HEK293 (cell line): ENCODE measurements at regions not wholly inside any gene's neighbourhood (a gene's known extent, or its start where the extent isn't known, plus 50 kb on each side); places are given as distances from the start of the nearest gene placed in this dataset.

Experiments used
- CTCF ChIA-PET: fragments of 350-600 bp; formaldehyde crosslinking; extraction: SDS; loops from one replicate; lab custom pipeline; 2021; ENCODE audit warnings: antibody characterized with exemption; lab: Yijun Ruan, JAX
- POLR2A ChIA-PET: fragments of 300-600 bp; formaldehyde crosslinking; extraction: SDS; loops from one replicate; lab custom pipeline; 2020; ENCODE audit warnings: antibody characterized with exemption, inconsistent platforms; lab: Yijun Ruan, JAX
- H3K27ac ChIP-seq: fragments of 200-500 bp; sonication (Bioruptor generic); 2 replicates; pipeline ENCODE4 v1.5.1; 2014; ENCODE audit warnings: low read depth, low read length, control low read depth, inconsistent platforms; ENCODE audit errors: extremely low read depth
- H3K36me3 ChIP-seq, 2 experiments: fragments of 200-500 bp in 1 of 2; sonication (Bioruptor generic) in 1 of 2; 1 replicate in 1 of 2; 2 replicates in 1 of 2; pipeline ENCODE4 v1.5.1; 2014 to 2017; ENCODE audit warnings: inconsistent platforms in 2 of 2, low read length in 2 of 2; ENCODE audit not compliant: control insufficient read depth in 2 of 2, insufficient read depth in 1 of 2
- H3K4me1 ChIP-seq: fragments of 200-500 bp; sonication (Bioruptor generic); 2 replicates; pipeline ENCODE4 v1.5.1; 2014; ENCODE audit warnings: mild to moderate bottlenecking, low read length, inconsistent platforms; ENCODE audit not compliant: control insufficient read depth, insufficient read depth
- H3K4me3 ChIP-seq: 2 replicates; pipeline ENCODE4 v1.5.1; 2011; ENCODE audit warnings: low read depth, mild to moderate bottlenecking, control low read depth, low read length, moderate library complexity
- H3K9me3 ChIP-seq: fragments of 200-500 bp; sonication (Bioruptor generic); 2 replicates; pipeline ENCODE4 v1.5.1; 2014; ENCODE audit warnings: low read depth, low read length, inconsistent platforms; ENCODE audit not compliant: control insufficient read depth, insufficient read depth
- EGR2 ChIP-seq: fragments of 450-650 bp; formaldehyde crosslinking; IDR thresholded peaks from 2 replicates; pipeline ENCODE4 v1.5.1; 2016; ENCODE audit warnings: low read depth, missing biosample characterization, missing genetic modification characterization
- GFI1B ChIP-seq: fragments of 450-650 bp; formaldehyde crosslinking; IDR thresholded peaks from 2 replicates; pipeline ENCODE4 v1.5.1; 2016; ENCODE audit warnings: missing biosample characterization, missing genetic modification characterization
- REPIN1 ChIP-seq: fragments of 450-650 bp; formaldehyde crosslinking; IDR thresholded peaks from 2 replicates; pipeline ENCODE4 v1.5.1; 2017; ENCODE audit warnings: missing biosample characterization, missing genetic modification characterization, low read depth
- ZFP69B ChIP-seq: fragments of 450-650 bp; formaldehyde crosslinking; IDR thresholded peaks from 2 replicates; pipeline ENCODE4 v1.5.1; 2016; ENCODE audit warnings: missing biosample characterization, missing genetic modification characterization
- ZIC2 ChIP-seq: fragments of 450-650 bp; formaldehyde crosslinking; IDR thresholded peaks from 2 replicates; pipeline ENCODE4 v1.5.1; 2016; ENCODE audit warnings: missing biosample characterization, missing genetic modification characterization
- ZNF174 ChIP-seq: fragments of 450-650 bp; formaldehyde crosslinking; IDR thresholded peaks from 2 replicates; pipeline ENCODE4 v1.5.0; 2017; ENCODE audit warnings: missing biosample characterization, mild to moderate bottlenecking, missing genetic modification characterization
- ZNF214 ChIP-seq: fragments of 450-650 bp; formaldehyde crosslinking; IDR thresholded peaks from 2 replicates; pipeline ENCODE4 v1.5.1; 2017; ENCODE audit warnings: missing biosample characterization, mild to moderate bottlenecking, missing genetic modification characterization, borderline replicate concordance
- ZNF239 ChIP-seq: fragments of 450-650 bp; formaldehyde crosslinking; IDR thresholded peaks from 2 replicates; pipeline ENCODE4 v1.5.1; 2016; ENCODE audit warnings: missing biosample characterization, missing genetic modification characterization
- ZNF24 ChIP-seq: fragments of 450-650 bp; formaldehyde crosslinking; IDR thresholded peaks from 2 replicates; pipeline ENCODE4 v1.5.1; 2016; ENCODE audit warnings: missing biosample characterization, missing genetic modification characterization
- ZNF266 ChIP-seq: fragments of 450-650 bp; formaldehyde crosslinking; IDR thresholded peaks from 2 replicates; pipeline ENCODE4 v1.5.1; 2016; ENCODE audit warnings: missing biosample characterization, missing genetic modification characterization, low read depth
- ZNF404 ChIP-seq: fragments of 450-650 bp; formaldehyde crosslinking; IDR thresholded peaks from 2 replicates; pipeline ENCODE4 v1.5.1; 2017; ENCODE audit warnings: missing biosample characterization, missing genetic modification characterization
- ZNF416 ChIP-seq: fragments of 450-650 bp; formaldehyde crosslinking; IDR thresholded peaks from 2 replicates; pipeline ENCODE4 v1.5.1; 2016; ENCODE audit warnings: missing biosample characterization, missing genetic modification characterization
- ZNF426 ChIP-seq: fragments of 450-650 bp; formaldehyde crosslinking; IDR thresholded peaks from 2 replicates; pipeline ENCODE4 v1.5.1; 2017; ENCODE audit warnings: missing biosample characterization, missing genetic modification characterization, mild to moderate bottlenecking, inconsistent platforms, moderate library complexity
- ZNF670 ChIP-seq: fragments of 450-650 bp; formaldehyde crosslinking; IDR thresholded peaks from 2 replicates; pipeline ENCODE4 v1.5.1; 2016; ENCODE audit warnings: missing biosample characterization, missing genetic modification characterization, low read depth
- TF ChIP-seq, protein P1 (sequence below): fragments of 450-650 bp; formaldehyde crosslinking; conservative IDR thresholded peaks from 2 replicates; pipeline ENCODE4 v1.5.1; 2016; ENCODE audit warnings: low read depth, missing biosample characterization, missing genetic modification characterization
- TF ChIP-seq, protein P2 (sequence below): fragments of 450-650 bp; formaldehyde crosslinking; IDR thresholded peaks from 2 replicates; pipeline ENCODE4 v1.5.1; 2017; ENCODE audit warnings: missing biosample characterization, missing genetic modification characterization
- TF ChIP-seq, protein P3 (sequence below): fragments of 450-650 bp; IDR thresholded peaks from 2 replicates; pipeline ENCODE4 v1.5.1; 2018; ENCODE audit warnings: missing biosample characterization, mild to moderate bottlenecking, missing genetic modification characterization
- TF ChIP-seq, protein P4 (sequence below): fragments of 450-650 bp; formaldehyde crosslinking; conservative IDR thresholded peaks from 2 replicates; pipeline ENCODE4 v1.5.1; 2016; ENCODE audit warnings: low read depth, missing biosample characterization, missing genetic modification characterization
- TF ChIP-seq, protein P5 (sequence below): fragments of 450-650 bp; formaldehyde crosslinking; IDR thresholded peaks from 2 replicates; pipeline ENCODE4 v1.5.0; 2017; ENCODE audit warnings: missing biosample characterization, missing genetic modification characterization, borderline replicate concordance

DNA sequence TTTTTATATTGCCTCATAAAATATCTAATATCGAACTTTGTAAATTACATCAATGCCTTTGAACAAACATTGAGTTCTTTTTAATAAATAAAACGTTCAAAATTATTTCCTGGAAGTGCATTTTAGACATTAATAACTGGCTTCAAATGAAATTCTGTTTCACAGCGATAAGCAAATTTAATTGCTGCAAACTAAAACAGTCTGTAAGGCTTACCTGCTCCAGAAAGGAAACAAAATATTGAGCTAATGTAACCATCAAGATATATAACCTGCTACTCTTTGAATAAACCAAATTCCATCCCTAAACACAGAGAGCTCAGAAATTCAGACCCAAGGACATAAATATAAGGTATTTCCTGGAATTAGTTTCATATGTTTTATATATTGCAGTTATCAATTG lies 651.3 kb downstream of the MED13L start (continued):
- TF ChIP-seq, protein P1, sequence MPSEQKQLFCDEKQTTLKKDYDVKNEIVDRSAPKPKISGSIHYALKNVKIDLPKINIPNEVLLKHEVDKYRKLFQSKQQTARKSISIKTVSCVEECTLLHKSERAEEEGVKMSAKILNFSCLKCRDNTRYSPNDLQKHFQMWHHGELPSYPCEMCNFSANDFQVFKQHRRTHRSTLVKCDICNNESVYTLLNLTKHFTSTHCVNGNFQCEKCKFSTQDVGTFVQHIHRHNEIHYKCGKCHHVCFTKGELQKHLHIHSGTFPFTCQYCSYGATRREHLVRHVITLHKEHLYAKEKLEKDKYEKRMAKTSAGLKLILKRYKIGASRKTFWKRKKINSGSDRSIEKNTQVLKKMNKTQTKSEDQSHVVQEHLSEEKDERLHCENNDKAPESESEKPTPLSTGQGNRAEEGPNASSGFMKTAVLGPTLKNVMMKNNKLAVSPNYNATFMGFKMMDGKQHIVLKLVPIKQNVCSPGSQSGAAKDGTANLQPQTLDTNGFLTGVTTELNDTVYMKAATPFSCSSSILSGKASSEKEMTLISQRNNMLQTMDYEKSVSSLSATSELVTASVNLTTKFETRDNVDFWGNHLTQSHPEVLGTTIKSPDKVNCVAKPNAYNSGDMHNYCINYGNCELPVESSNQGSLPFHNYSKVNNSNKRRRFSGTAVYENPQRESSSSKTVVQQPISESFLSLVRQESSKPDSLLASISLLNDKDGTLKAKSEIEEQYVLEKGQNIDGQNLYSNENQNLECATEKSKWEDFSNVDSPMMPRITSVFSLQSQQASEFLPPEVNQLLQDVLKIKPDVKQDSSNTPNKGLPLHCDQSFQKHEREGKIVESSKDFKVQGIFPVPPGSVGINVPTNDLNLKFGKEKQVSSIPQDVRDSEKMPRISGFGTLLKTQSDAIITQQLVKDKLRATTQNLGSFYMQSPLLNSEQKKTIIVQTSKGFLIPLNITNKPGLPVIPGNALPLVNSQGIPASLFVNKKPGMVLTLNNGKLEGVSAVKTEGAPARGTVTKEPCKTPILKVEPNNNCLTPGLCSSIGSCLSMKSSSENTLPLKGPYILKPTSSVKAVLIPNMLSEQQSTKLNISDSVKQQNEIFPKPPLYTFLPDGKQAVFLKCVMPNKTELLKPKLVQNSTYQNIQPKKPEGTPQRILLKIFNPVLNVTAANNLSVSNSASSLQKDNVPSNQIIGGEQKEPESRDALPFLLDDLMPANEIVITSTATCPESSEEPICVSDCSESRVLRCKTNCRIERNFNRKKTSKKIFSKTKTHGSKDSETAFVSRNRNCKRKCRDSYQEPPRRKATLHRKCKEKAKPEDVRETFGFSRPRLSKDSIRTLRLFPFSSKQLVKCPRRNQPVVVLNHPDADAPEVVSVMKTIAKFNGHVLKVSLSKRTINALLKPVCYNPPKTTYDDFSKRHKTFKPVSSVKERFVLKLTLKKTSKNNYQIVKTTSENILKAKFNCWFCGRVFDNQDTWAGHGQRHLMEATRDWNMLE (tag by site-specific recombination), result no peak

DNA sequence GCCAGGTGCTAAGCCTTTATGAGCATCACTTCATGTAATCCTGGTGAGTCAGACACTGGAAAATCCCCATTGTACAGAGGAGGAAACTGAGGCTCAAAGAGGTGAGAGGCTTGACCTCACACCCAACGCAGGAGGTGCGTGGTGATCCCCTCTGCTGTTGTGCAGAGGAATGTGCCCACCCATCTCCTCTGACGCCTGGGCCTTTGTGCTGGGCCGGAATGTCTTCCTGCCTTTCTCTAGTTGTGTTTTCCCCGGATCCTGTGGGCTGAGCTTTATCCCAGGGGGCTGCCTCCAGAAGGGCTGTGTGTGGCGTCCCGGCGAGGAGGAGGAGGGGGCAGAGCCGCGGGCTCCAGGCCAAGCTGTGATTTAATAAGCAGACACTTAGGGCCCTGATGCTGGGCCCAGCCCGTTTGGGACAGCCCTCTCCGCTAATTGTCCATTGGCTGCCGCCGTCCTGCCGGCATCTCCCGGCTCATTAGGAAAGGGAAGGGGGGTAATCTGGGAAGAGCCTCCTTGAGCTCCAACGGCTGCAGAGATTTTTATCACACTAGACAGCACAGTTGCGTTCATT lies 653.6 kb downstream of the MED13L start:
- ChIA-PET CTCF (no interaction called here), POLR2A (no interaction called here)
- no peaks in the 10 kb centered on the region for H3K9me3 ChIP-seq
- H3K4me3 ChIP-seq, result no peak overlapping the region
- H3K4me1 ChIP-seq, result no peaks in the 10 kb centered on the region
- H3K36me3 ChIP-seq, result no peaks in the 10 kb centered on the region
- no peak overlapping the region for H3K27ac ChIP-seq
- TF ChIP-seq GFI1B (tag by site-specific recombination) (no peak), ZNF266 (tag by site-specific recombination) (no peak), ZNF174 (tag by site-specific recombination) (no peak), ZIC2 (tag by site-specific recombination) (no peak)
- TF ChIP-seq, protein P2, sequence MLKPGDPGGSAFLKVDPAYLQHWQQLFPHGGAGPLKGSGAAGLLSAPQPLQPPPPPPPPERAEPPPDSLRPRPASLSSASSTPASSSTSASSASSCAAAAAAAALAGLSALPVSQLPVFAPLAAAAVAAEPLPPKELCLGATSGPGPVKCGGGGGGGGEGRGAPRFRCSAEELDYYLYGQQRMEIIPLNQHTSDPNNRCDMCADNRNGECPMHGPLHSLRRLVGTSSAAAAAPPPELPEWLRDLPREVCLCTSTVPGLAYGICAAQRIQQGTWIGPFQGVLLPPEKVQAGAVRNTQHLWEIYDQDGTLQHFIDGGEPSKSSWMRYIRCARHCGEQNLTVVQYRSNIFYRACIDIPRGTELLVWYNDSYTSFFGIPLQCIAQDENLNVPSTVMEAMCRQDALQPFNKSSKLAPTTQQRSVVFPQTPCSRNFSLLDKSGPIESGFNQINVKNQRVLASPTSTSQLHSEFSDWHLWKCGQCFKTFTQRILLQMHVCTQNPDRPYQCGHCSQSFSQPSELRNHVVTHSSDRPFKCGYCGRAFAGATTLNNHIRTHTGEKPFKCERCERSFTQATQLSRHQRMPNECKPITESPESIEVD (tag by site-specific recombination), result no peak

DNA sequence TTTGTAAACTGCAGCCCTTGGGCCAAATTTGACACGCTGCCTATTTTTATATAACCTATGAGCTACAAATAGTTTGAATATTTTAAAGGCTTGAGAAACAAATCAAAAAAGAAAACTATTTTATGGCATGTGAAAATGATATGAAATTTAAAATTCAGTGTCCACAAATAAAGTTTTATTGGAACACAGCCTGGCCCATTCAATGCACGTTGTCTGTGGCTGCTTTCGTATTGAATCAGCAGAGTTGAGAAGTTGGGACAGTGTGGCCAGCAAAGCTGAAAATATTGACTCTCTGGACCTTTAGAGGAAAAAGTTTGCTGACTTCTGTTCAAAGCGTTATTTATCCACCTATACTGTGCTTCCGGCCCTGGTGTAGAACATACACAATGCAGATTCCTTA lies 654.2 kb downstream of the MED13L start:
- POLR2A ChIA-PET, result no interaction called here
- TF ChIP-seq ZFP69B, result no peak
- TF ChIP-seq ZNF404 (tag by site-specific recombination), result no peak
- no peak for TF ChIP-seq ZNF670 (tag by site-specific recombination)
- no peak for TF ChIP-seq EGR2 (tag by site-specific recombination)
- TF ChIP-seq ZNF239 (tag by site-specific recombination), result no peak
- TF ChIP-seq, protein P3, sequence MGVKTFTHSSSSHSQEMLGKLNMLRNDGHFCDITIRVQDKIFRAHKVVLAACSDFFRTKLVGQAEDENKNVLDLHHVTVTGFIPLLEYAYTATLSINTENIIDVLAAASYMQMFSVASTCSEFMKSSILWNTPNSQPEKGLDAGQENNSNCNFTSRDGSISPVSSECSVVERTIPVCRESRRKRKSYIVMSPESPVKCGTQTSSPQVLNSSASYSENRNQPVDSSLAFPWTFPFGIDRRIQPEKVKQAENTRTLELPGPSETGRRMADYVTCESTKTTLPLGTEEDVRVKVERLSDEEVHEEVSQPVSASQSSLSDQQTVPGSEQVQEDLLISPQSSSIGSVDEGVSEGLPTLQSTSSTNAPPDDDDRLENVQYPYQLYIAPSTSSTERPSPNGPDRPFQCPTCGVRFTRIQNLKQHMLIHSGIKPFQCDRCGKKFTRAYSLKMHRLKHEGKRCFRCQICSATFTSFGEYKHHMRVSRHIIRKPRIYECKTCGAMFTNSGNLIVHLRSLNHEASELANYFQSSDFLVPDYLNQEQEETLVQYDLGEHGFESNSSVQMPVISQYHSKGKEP (tag by site-specific recombination), result no peak
- TF ChIP-seq, protein P4, sequence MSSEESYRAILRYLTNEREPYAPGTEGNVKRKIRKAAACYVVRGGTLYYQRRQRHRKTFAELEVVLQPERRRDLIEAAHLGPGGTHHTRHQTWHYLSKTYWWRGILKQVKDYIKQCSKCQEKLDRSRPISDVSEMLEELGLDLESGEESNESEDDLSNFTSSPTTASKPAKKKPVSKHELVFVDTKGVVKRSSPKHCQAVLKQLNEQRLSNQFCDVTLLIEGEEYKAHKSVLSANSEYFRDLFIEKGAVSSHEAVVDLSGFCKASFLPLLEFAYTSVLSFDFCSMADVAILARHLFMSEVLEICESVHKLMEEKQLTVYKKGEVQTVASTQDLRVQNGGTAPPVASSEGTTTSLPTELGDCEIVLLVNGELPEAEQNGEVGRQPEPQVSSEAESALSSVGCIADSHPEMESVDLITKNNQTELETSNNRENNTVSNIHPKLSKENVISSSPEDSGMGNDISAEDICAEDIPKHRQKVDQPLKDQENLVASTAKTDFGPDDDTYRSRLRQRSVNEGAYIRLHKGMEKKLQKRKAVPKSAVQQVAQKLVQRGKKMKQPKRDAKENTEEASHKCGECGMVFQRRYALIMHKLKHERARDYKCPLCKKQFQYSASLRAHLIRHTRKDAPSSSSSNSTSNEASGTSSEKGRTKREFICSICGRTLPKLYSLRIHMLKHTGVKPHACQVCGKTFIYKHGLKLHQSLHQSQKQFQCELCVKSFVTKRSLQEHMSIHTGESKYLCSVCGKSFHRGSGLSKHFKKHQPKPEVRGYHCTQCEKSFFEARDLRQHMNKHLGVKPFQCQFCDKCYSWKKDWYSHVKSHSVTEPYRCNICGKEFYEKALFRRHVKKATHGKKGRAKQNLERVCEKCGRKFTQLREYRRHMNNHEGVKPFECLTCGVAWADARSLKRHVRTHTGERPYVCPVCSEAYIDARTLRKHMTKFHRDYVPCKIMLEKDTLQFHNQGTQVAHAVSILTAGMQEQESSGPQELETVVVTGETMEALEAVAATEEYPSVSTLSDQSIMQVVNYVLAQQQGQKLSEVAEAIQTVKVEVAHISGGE (tag by site-specific recombination), result no peak
- TF ChIP-seq ZNF214 (tag by site-specific recombination), result no peak
- no peak for TF ChIP-seq ZNF426 (tag by site-specific recombination)
- TF ChIP-seq REPIN1 (tag by site-specific recombination), result no peak
- no peak for TF ChIP-seq ZNF24 (tag by site-specific recombination)
- TF ChIP-seq, protein P5, sequence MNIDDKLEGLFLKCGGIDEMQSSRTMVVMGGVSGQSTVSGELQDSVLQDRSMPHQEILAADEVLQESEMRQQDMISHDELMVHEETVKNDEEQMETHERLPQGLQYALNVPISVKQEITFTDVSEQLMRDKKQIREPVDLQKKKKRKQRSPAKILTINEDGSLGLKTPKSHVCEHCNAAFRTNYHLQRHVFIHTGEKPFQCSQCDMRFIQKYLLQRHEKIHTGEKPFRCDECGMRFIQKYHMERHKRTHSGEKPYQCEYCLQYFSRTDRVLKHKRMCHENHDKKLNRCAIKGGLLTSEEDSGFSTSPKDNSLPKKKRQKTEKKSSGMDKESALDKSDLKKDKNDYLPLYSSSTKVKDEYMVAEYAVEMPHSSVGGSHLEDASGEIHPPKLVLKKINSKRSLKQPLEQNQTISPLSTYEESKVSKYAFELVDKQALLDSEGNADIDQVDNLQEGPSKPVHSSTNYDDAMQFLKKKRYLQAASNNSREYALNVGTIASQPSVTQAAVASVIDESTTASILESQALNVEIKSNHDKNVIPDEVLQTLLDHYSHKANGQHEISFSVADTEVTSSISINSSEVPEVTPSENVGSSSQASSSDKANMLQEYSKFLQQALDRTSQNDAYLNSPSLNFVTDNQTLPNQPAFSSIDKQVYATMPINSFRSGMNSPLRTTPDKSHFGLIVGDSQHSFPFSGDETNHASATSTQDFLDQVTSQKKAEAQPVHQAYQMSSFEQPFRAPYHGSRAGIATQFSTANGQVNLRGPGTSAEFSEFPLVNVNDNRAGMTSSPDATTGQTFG (tag by site-specific recombination), result no peak
- no peak for TF ChIP-seq ZNF416 (tag by site-specific recombination)

More for the DNA sequence above, 654.2 kb downstream of the MED13L start:
- no peaks in the 10 kb centered on the region for H3K36me3 ChIP-seq
- H3K4me3 ChIP-seq, result no peak overlapping the region
- no peak overlapping the region for H3K27ac ChIP-seq
- H3K9me3 ChIP-seq, result no peaks in the 10 kb centered on the region
- CTCF ChIA-PET, result no interaction called here
- no peaks in the 10 kb centered on the region for H3K4me1 ChIP-seq
